HepG2 (cell line): ENCODE measurements at regions not wholly inside any gene's neighbourhood (a gene's known extent, or its start where the extent isn't known, plus 50 kb on each side); places are given as distances from the start of the nearest gene placed in this dataset.

Experiments
- ATAC-seq: fragments of 200-7000 bp; cut with Tn5 transposase; 3 replicates; pipeline ENCODE4 v1.9.1; 2020; ENCODE audit warnings: mild to moderate bottlenecking, moderate library complexity
- BruUV-seq: library from RNA; stranded (reverse); fragments of 400-500 nt; replicated peaks from 2 replicates; lab custom pipeline; 2021; lab: Mats Ljungman, UMichigan
- CTCF ChIA-PET: fragments of 300-600 bp; formaldehyde crosslinking; extraction: SDS; loops from one replicate; lab custom pipeline; 2021; ENCODE audit warnings: low total read pairs, inconsistent platforms, low intra/inter-chr PET ratio; lab: Yijun Ruan, JAX
- POLR2A ChIA-PET: fragments of 350-600 bp; sonication (Branson Sonifier 250); formaldehyde crosslinking; loops from one replicate; lab custom pipeline; 2020; ENCODE audit warnings: antibody characterized with exemption, inconsistent platforms; lab: Yijun Ruan, JAX
- DNase-seq: peaks from one replicate; pipeline ENCODE4 v3.0.0-alpha.2; 2015; ENCODE audit warnings: low spot score
- FAIRE-seq: peaks from 3 replicates; lab custom pipeline; 2011; peaks lifted over from hg19 to GRCh38; lab: Jason Lieb, UNC
- H2AFZ ChIP-seq: one replicate; pipeline ENCODE4 v1.6.1; 2011; ENCODE audit warnings: low read length, inconsistent platforms
- H3K27ac ChIP-seq: fragments of 300-600 bp; 3 replicates; pipeline ENCODE4 v1.8.0; 2011; ENCODE audit warnings: mixed run types, mild to moderate bottlenecking, mixed read lengths, low read length, inconsistent platforms; ENCODE audit not compliant: insufficient read depth; ENCODE audit errors: extremely low read length
- H3K27me3 ChIP-seq, 2 experiments: fragments of 200-600 bp in 1 of 2; 2 replicates in 1 of 2; 3 replicates in 1 of 2; pipeline versions ENCODE4 v1.6.0 to v1.8.0; 2011; ENCODE audit warnings: low read length in 2 of 2, mild to moderate bottlenecking in 2 of 2, moderate library complexity in 2 of 2, inconsistent platforms in 1 of 2; ENCODE audit not compliant: insufficient read depth in 2 of 2, control insufficient read depth in 1 of 2
- H3K36me3 ChIP-seq, 2 experiments: fragments of 200-600 bp in 1 of 2; replicated peaks in 1 of 2; 2 replicates in 1 of 2; 3 replicates in 1 of 2; pipeline versions ENCODE4 v1.5.1 to v1.8.0; 2011; ENCODE audit warnings: low read length in 2 of 2, inconsistent platforms in 1 of 2; ENCODE audit not compliant: insufficient read depth in 2 of 2, control insufficient read depth in 1 of 2
- H3K4me1 ChIP-seq: 2 replicates; pipeline ENCODE4 v1.5.1; 2012; ENCODE audit warnings: low read length, inconsistent platforms; ENCODE audit not compliant: insufficient read depth
- H3K4me2 ChIP-seq: 2 replicates; pipeline ENCODE4 v1.6.0; 2011; ENCODE audit warnings: low read depth, low read length, inconsistent platforms
- H3K4me3 ChIP-seq, 3 experiments: fragments of 200-600 bp in 1 of 3; sonication (generic), shearing (Covaris generic) in 1 of 3; replicated peaks in 1 of 3; 2 replicates each; pipeline ENCODE4 v1.5.1; 2011 to 2016; ENCODE audit warnings: low read length in 3 of 3, inconsistent platforms in 2 of 3, low read depth in 2 of 3, mild to moderate bottlenecking in 2 of 3, control low read depth in 1 of 3, mixed read lengths in 1 of 3; ENCODE audit not compliant: insufficient read depth in 1 of 3
- H3K79me2 ChIP-seq: one replicate; pipeline ENCODE4 v1.6.1; 2011; ENCODE audit warnings: low read length, inconsistent platforms; ENCODE audit not compliant: insufficient read depth
- H3K9ac ChIP-seq: 2 replicates; pipeline ENCODE4 v1.6.0; 2011; ENCODE audit warnings: mild to moderate bottlenecking, low read depth, low read length, inconsistent platforms; ENCODE audit not compliant: insufficient read depth
- H3K9me3 ChIP-seq: 2 replicates; pipeline ENCODE4 v1.5.1; 2012; ENCODE audit warnings: mild to moderate bottlenecking, low read length
- H4K20me1 ChIP-seq: 2 replicates; pipeline ENCODE4 v1.6.0; 2011; ENCODE audit warnings: inconsistent platforms, mild to moderate bottlenecking, low read length, moderate library complexity; ENCODE audit not compliant: insufficient read depth
- ARHGAP35 ChIP-seq: sonication (generic); formaldehyde crosslinking; IDR thresholded peaks from 2 replicates; pipeline ENCODE4 v1.9.0; 2022; ENCODE audit warnings: mild to moderate bottlenecking, inconsistent platforms, moderate library complexity, missing genetic modification reagents, borderline replicate concordance
- ATF1 ChIP-seq: IDR thresholded peaks from 2 replicates; pipeline ENCODE4 v1.6.1; 2016; ENCODE audit warnings: mild to moderate bottlenecking, control low read depth
- CEBPG ChIP-seq: IDR thresholded peaks from 2 replicates; pipeline ENCODE4 v1.6.1; 2016
- KDM4B ChIP-seq: sonication (generic); formaldehyde crosslinking; IDR thresholded peaks from 2 replicates; pipeline ENCODE4 v1.4.0; 2020; ENCODE audit warnings: missing genetic modification reagents
- NFE2 ChIP-seq: sonication (generic); formaldehyde crosslinking; IDR thresholded peaks from 2 replicates; pipeline ENCODE4 v1.4.0; 2020; ENCODE audit warnings: missing genetic modification reagents
- NFYB ChIP-seq: sonication (generic); formaldehyde crosslinking; IDR thresholded peaks from 2 replicates; pipeline ENCODE4 v1.4.0; 2020; ENCODE audit warnings: missing genetic modification reagents
- REPIN1 ChIP-seq: sonication (generic); formaldehyde crosslinking; IDR thresholded peaks from 2 replicates; pipeline ENCODE4 v1.8.0; 2022; ENCODE audit warnings: missing genetic modification reagents, low read depth, mild to moderate bottlenecking, borderline replicate concordance
- TBL1XR1 ChIP-seq: fragments of 150-350 bp; IDR thresholded peaks from 2 replicates; pipeline ENCODE4 v1.6.1; 2014; ENCODE audit warnings: borderline replicate concordance, low read length; ENCODE audit not compliant: partially characterized antibody
- TFE3 ChIP-seq: IDR thresholded peaks from 2 replicates; pipeline ENCODE4 v1.6.1; 2016
- ZNF30 ChIP-seq: sonication (generic); formaldehyde crosslinking; IDR thresholded peaks from 2 replicates; pipeline ENCODE4 v1.5.0; 2020; ENCODE audit warnings: mild to moderate bottlenecking, missing genetic modification reagents
- ZNF335 ChIP-seq: sonication (generic); formaldehyde crosslinking; IDR thresholded peaks from 2 replicates; pipeline ENCODE4 v1.4.0; 2020; ENCODE audit warnings: missing genetic modification reagents
- ZNF549 ChIP-seq: sonication (generic); formaldehyde crosslinking; IDR thresholded peaks from 2 replicates; pipeline ENCODE4 v1.5.0; 2020; ENCODE audit warnings: missing genetic modification reagents
- ZSCAN9 ChIP-seq: IDR thresholded peaks from 2 replicates; pipeline ENCODE4 v1.6.1; 2016; ENCODE audit warnings: borderline replicate concordance
- WGBS: methylation state at CpG from one replicate; pipeline ENCODE4 v1.1.6; 2017; ENCODE audit warnings: low lambda C conversion rate; 5-methylcytosine and 5-hydroxymethylcytosine counted together
- in situ Hi-C: cut with HindIII; loops from 2 replicates; pipeline ENCODE4 v1.10.0; 2017; ENCODE audit warnings: low pct_unique_long_range_greater_than_20kb; ENCODE audit not compliant: extremely low pct_ligation_motif_present
- intact Hi-C: fragments of 100-400 bp; cut with micrococcal nuclease; formaldehyde crosslinking; loops from one replicate; pipeline ENCODE4 v1.10.0; 2022; ENCODE audit not compliant: unreplicated experiment

- Histone ChIP-seq H2AFZ (no peak overlapping the region), H3K36me3 (no peaks in the 10 kb centered on the region), H4K20me1 (no peaks in the 10 kb centered on the region), H3K27ac (no peak overlapping the region), H3K4me3 (no peak overlapping the region), H3K4me1 (no peaks in the 10 kb centered on the region), H3K9me3 (no peaks in the 10 kb centered on the region), H3K9ac (no peak overlapping the region), H3K79me2 (no peaks in the 10 kb centered on the region), H3K27me3 (peaks cover 0 to 6% of the 10 kb centered on the region in 2 experiments; a peak in 2 of 5 replicates), H3K4me2 (no peak overlapping the region)
- no peak for DNase-seq
- ATAC-seq: no peak
- 24% methylated on average over 4 of the region's 4 CpGs for WGBS
- POLR2A ChIA-PET: no interaction called here
- intact Hi-C loops: no loop called here
- in situ Hi-C loops: no loop called here
- no peak for TF ChIP-seq ATF1 (CRISPR knock-in tag)
- no peak for TF ChIP-seq TBL1XR1
- no peak for TF ChIP-seq CEBPG
- TF ChIP-seq ZSCAN9: no peak
- TF ChIP-seq TFE3 (CRISPR knock-in tag): no peak
- TF ChIP-seq ZNF549 (CRISPR knock-in tag): no peak
- TF ChIP-seq REPIN1: no peak
- TF ChIP-seq NFE2 (CRISPR knock-in tag): no peak
- no peak for TF ChIP-seq ZNF30 (CRISPR knock-in tag)
- TF ChIP-seq KDM4B (CRISPR knock-in tag): no peak
- no peak for TF ChIP-seq NFYB (CRISPR knock-in tag)
- no peak for TF ChIP-seq ARHGAP35 (CRISPR knock-in tag)
- TF ChIP-seq ZNF335 (CRISPR knock-in tag): no peak
- FAIRE-seq: no peak
- CTCF ChIA-PET: no interaction called here
- no TSS peak for BruUV-seq
Measured at GRCh38 chr19:34824686-34825085, 51.7 kb upstream of the ZNF599 start.
